A204.1 (cell line): ENCODE measurements at regions not wholly inside any gene's neighbourhood (a gene's known extent, or its start where the extent isn't known, plus 50 kb on each side); places are given as distances from the start of the nearest gene placed in this dataset.

Experiments
- FAIRE-seq: peaks from 2 replicates; lab custom pipeline; 2012; peaks lifted over from hg19 to GRCh38; lab: Jason Lieb, UNC

- FAIRE-seq: no peak
Measured at GRCh38 chr12:115574826-115575225, 702.7 kb downstream of the MED13L start.

GRCh38 chr12:115572440-115572839 is 705.1 kb downstream of the MED13L start:
- FAIRE-seq: no peak

GRCh38 chr12:115571446-115571845 is 706.0 kb downstream of the MED13L start:
- FAIRE-seq: no peak

- no peak for FAIRE-seq
Measured at GRCh38 chr12:115571027-115571426, 706.5 kb downstream of the MED13L start.

GRCh38 chr12:115570069-115570777 is 707.3 kb downstream of the MED13L start:
- FAIRE-seq: no peak

GRCh38 chr12:115569345-115570068 is 708.0 kb downstream of the MED13L start:
- FAIRE-seq: no peak

GRCh38 chr12:115558281-115558680 is 719.2 kb downstream of the MED13L start:
- no peak for FAIRE-seq

GRCh38 chr12:115553622-115554021 is 723.9 kb downstream of the MED13L start:
- FAIRE-seq: no peak

- no peak for FAIRE-seq
Measured at GRCh38 chr12:115543269-115543668, 734.2 kb downstream of the MED13L start.

GRCh38 chr12:115542656-115543055 is 734.8 kb downstream of the MED13L start:
- FAIRE-seq: no peak

GRCh38 chr12:115541891-115542421 is 735.5 kb downstream of the MED13L start:
- FAIRE-seq: no peak

GRCh38 chr12:115528466-115528865 is 749.0 kb downstream of the MED13L start:
- no peak for FAIRE-seq

GRCh38 chr12:115521771-115522409 is 755.6 kb downstream of the MED13L start:
- FAIRE-seq: no peak

GRCh38 chr12:115519887-115520286 is 757.6 kb downstream of the MED13L start:
- FAIRE-seq: no peak

- FAIRE-seq: no peak
Measured at GRCh38 chr12:115519359-115519758, 758.1 kb downstream of the MED13L start.

GRCh38 chr12:115517913-115518312 is 759.6 kb downstream of the MED13L start:
- FAIRE-seq: no peak

- FAIRE-seq: no peak
Measured at GRCh38 chr12:115511986-115512711, 765.3 kb downstream of the MED13L start.

GRCh38 chr12:115511305-115511704 is 766.2 kb downstream of the MED13L start:
- no peak for FAIRE-seq

GRCh38 chr12:115508990-115509389 is 768.5 kb downstream of the MED13L start:
- FAIRE-seq: no peak

GRCh38 chr12:115507951-115508722 is 769.4 kb downstream of the MED13L start:
- FAIRE-seq: no peak

GRCh38 chr12:115507560-115507889 is 770.0 kb downstream of the MED13L start:
- FAIRE-seq: no peak
